ENCODE measurements at regions not wholly inside any gene's neighbourhood (a gene's known extent, or its start where the extent isn't known, plus 50 kb on each side); places are given as distances from the start of the nearest gene placed in this dataset.

GRCh38 chr2:180175736-180176135, 168.6 kb upstream of the CWC22 start:
- DNase-seq (ENCODE audit: low spot score) (no peak), FAIRE-seq (no peak)

GRCh38 chr2:180174580-180174979, 167.5 kb upstream of the CWC22 start:
- FAIRE-seq (no peak), DNase-seq (ENCODE audit: low spot score) (no peak)

GRCh38 chr2:180169474-180169873, 162.4 kb upstream of the CWC22 start:
- DNase-seq (ENCODE audit: low spot score) (no peak), FAIRE-seq (no peak)

GRCh38 chr2:180161415-180161814, 154.3 kb upstream of the CWC22 start:
- FAIRE-seq = no peak

GRCh38 chr2:180159921-180160320, 152.8 kb upstream of the CWC22 start:
- DNase-seq (ENCODE audit: low spot score) = no peak

More at GRCh38 chr2:180161415-180161814, 154.3 kb upstream of the CWC22 start:
- no peak for DNase-seq (ENCODE audit: low spot score)

GRCh38 chr2:180158961-180159360, 151.9 kb upstream of the CWC22 start:
- FAIRE-seq = no peak

More at GRCh38 chr2:180159921-180160320, 152.8 kb upstream of the CWC22 start:
- FAIRE-seq = no peak

GRCh38 chr2:180156651-180157050, 149.6 kb upstream of the CWC22 start:
- no peak for FAIRE-seq
- DNase-seq (ENCODE audit: low spot score) = no peak

More at GRCh38 chr2:180158961-180159360, 151.9 kb upstream of the CWC22 start:
- DNase-seq (ENCODE audit: low spot score) = no peak

GRCh38 chr2:180150606-180151005, 143.5 kb upstream of the CWC22 start:
- DNase-seq (ENCODE audit: low spot score) = no peak
- FAIRE-seq = no peak

- DNase-seq (ENCODE audit: low spot score) = no peak
- no peak for FAIRE-seq
Measured at GRCh38 chr2:180146541-180146940, 139.4 kb upstream of the CWC22 start.

GRCh38 chr2:180146114-180146513, 139.0 kb upstream of the CWC22 start:
- DNase-seq (ENCODE audit: low spot score) = no peak
- no peak for FAIRE-seq

- FAIRE-seq = no peak
Measured at GRCh38 chr2:180145163-180145562, 138.1 kb upstream of the CWC22 start.

GRCh38 chr2:180144338-180144813, 137.3 kb upstream of the CWC22 start:
- DNase-seq (ENCODE audit: low spot score) (no peak), FAIRE-seq (no peak)

More at GRCh38 chr2:180145163-180145562, 138.1 kb upstream of the CWC22 start:
- no peak for DNase-seq (ENCODE audit: low spot score)

- no peak for DNase-seq (ENCODE audit: low spot score)
- FAIRE-seq = no peak
Measured at GRCh38 chr2:180143633-180144337, 136.7 kb upstream of the CWC22 start.

GRCh38 chr2:180141600-180141999, 134.5 kb upstream of the CWC22 start:
- no peak for FAIRE-seq
- no peak for DNase-seq (ENCODE audit: low spot score)

GRCh38 chr2:180133736-180134135, 126.6 kb upstream of the CWC22 start:
- FAIRE-seq (no peak), DNase-seq (ENCODE audit: low spot score) (no peak)

GRCh38 chr2:180130403-180130802, 123.3 kb upstream of the CWC22 start:
- FAIRE-seq (peak; percentile 73), DNase-seq (ENCODE audit: low spot score) (peak; percentile 30)

GRCh38 chr2:180128861-180129260, 121.8 kb upstream of the CWC22 start:
- FAIRE-seq = no peak
- no peak for DNase-seq (ENCODE audit: low spot score)

GRCh38 chr2:180125245-180125962, 118.3 kb upstream of the CWC22 start:
- peak; percentile 88 for DNase-seq (ENCODE audit: low spot score)
- FAIRE-seq = peak; percentile 90

- FAIRE-seq (peak; percentile 82), DNase-seq (ENCODE audit: low spot score) (peak; percentile 41)
Measured at GRCh38 chr2:180124273-180125139, 117.4 kb upstream of the CWC22 start.

- DNase-seq (ENCODE audit: low spot score) (no peak), FAIRE-seq (no peak)
Measured at GRCh38 chr2:180122874-180123273, 115.8 kb upstream of the CWC22 start.

- DNase-seq (ENCODE audit: low spot score) (no peak), FAIRE-seq (no peak)
Measured at GRCh38 chr2:180115675-180116074, 108.6 kb upstream of the CWC22 start.

GRCh38 chr2:180115269-180115668, 108.2 kb upstream of the CWC22 start:
- no peak for DNase-seq (ENCODE audit: low spot score)

More at GRCh38 chr2:180115269-180115668, 108.2 kb upstream of the CWC22 start:
- FAIRE-seq = no peak
